ENCODE measurements at regions not wholly inside any gene's neighbourhood (a gene's known extent, or its start where the extent isn't known, plus 50 kb on each side); places are given as distances from the start of the nearest gene placed in this dataset.

GRCh38 chr20:55656231-55656775 lies 349.0 kb downstream of the CBLN4 start:
- TF ChIP-seq CTCF (IDR thresholded peaks at IDR 0.05) = no peak
- no peak for TF ChIP-seq POLR2A (IDR thresholded peaks at IDR 0.05)
